ENCODE measurements at regions not wholly inside any gene's neighbourhood (a gene's known extent, or its start where the extent isn't known, plus 50 kb on each side); places are given as distances from the start of the nearest gene placed in this dataset.

- TF ChIP-seq CTCF (IDR thresholded peaks at IDR 0.05 in 4 of 5, conservative IDR thresholded peaks at IDR 0.05 in 1 of 5) = no peak
- TF ChIP-seq POLR2A (IDR thresholded peaks at IDR 0.05) = no peak
- in situ Hi-C loops (cut with MboI; ENCODE audit: low sequenced_read_pairs in 4 of 4) (no loop called here), intact Hi-C loops (cut with DNase I; ENCODE audit: low total_unique reads) (no loop called here)
- Histone ChIP-seq H3K27ac (no peak overlapping the region), H3K4me1 (no peaks in the 10 kb centered on the region), H3K9me3 (no peaks in the 10 kb centered on the region), H3K4me3 (no peak overlapping the region), H3K27me3 (no peaks in the 10 kb centered on the region), H3K36me3 (no peaks in the 10 kb centered on the region)
- DNase-seq = no peak
- no peak for ATAC-seq
These were observed 522.4 kb upstream of the TLE4 start for GRCh38 chr9:79049371-79049770.

- no peaks in the 10 kb centered on the region for H3K4me1 ChIP-seq
- H3K27ac ChIP-seq = no peak overlapping the region
- no peaks in the 10 kb centered on the region for H3K9me3 ChIP-seq
- H3K27me3 ChIP-seq = no peaks in the 10 kb centered on the region
- no peaks in the 10 kb centered on the region for H3K36me3 ChIP-seq
- H3K4me3 ChIP-seq = no peak overlapping the region
- ATAC-seq (no peak), DNase-seq (no peak)
- no peak for TF ChIP-seq CTCF (IDR thresholded peaks at IDR 0.05 in 4 of 5, conservative IDR thresholded peaks at IDR 0.05 in 1 of 5)
- intact Hi-C loops (cut with DNase I; ENCODE audit: low total_unique reads) (no loop called here), in situ Hi-C loops (cut with MboI; ENCODE audit: low sequenced_read_pairs in 4 of 4) (no loop called here)
These were observed 518.2 kb upstream of the TLE4 start for GRCh38 chr9:79053598-79053997.

GRCh38 chr9:79054500-79054899 lies 517.3 kb upstream of the TLE4 start:
- no peak for TF ChIP-seq POLR2A (IDR thresholded peaks at IDR 0.05)
- no peak for TF ChIP-seq CTCF (IDR thresholded peaks at IDR 0.05 in 4 of 5, conservative IDR thresholded peaks at IDR 0.05 in 1 of 5)
- Histone ChIP-seq H3K36me3 (no peaks in the 10 kb centered on the region), H3K27me3 (no peaks in the 10 kb centered on the region), H3K4me3 (no peak overlapping the region), H3K9me3 (no peaks in the 10 kb centered on the region), H3K27ac (no peak overlapping the region), H3K4me1 (no peaks in the 10 kb centered on the region)
- DNase-seq (no peak), ATAC-seq (no peak)
- in situ Hi-C loops (cut with MboI; ENCODE audit: low sequenced_read_pairs in 4 of 4) = no loop called here
- intact Hi-C loops (cut with DNase I; ENCODE audit: low total_unique reads) = no loop called here

- intact Hi-C loops (cut with DNase I; ENCODE audit: low total_unique reads) = no loop called here
- Histone ChIP-seq H3K27ac (no peak overlapping the region), H3K4me3 (no peak overlapping the region), H3K36me3 (no peaks in the 10 kb centered on the region), H3K27me3 (no peaks in the 10 kb centered on the region), H3K4me1 (no peaks in the 10 kb centered on the region), H3K9me3 (no peaks in the 10 kb centered on the region)
- DNase-seq = no peak
- TF ChIP-seq POLR2A (IDR thresholded peaks at IDR 0.05) (no peak), CTCF (IDR thresholded peaks at IDR 0.05 in 4 of 5, conservative IDR thresholded peaks at IDR 0.05 in 1 of 5) (no peak)
- no peak for ATAC-seq
- in situ Hi-C loops (cut with MboI; ENCODE audit: low sequenced_read_pairs in 4 of 4) = no loop called here
These were observed 515.7 kb upstream of the TLE4 start for GRCh38 chr9:79056041-79056440.

GRCh38 chr9:79057576-79057975 lies 514.2 kb upstream of the TLE4 start:
- ATAC-seq = no peak
- Histone ChIP-seq H3K27me3 (no peaks in the 10 kb centered on the region), H3K36me3 (no peaks in the 10 kb centered on the region), H3K4me1 (no peaks in the 10 kb centered on the region), H3K27ac (no peak overlapping the region), H3K9me3 (no peaks in the 10 kb centered on the region), H3K4me3 (no peak overlapping the region)
- TF ChIP-seq CTCF (IDR thresholded peaks at IDR 0.05 in 4 of 5, conservative IDR thresholded peaks at IDR 0.05 in 1 of 5) = no peak
- no peak for TF ChIP-seq POLR2A (IDR thresholded peaks at IDR 0.05)
- no peak for DNase-seq
- in situ Hi-C loops (cut with MboI; ENCODE audit: low sequenced_read_pairs in 4 of 4) = no loop called here
- intact Hi-C loops (cut with DNase I; ENCODE audit: low total_unique reads) = no loop called here

Data from gastrocnemius medialis (tissue), 4 donors.